IMR-90 (cell line): ENCODE measurements at regions not wholly inside any gene's neighbourhood (a gene's known extent, or its start where the extent isn't known, plus 50 kb on each side); places are given as distances from the start of the nearest gene placed in this dataset.

ENCODE experiments used
- CTCF ChIP-seq: conservative IDR thresholded peaks from 2 replicates; pipeline ENCODE4 v1.5.1; 2012; ENCODE audit warnings: mild to moderate bottlenecking, low read depth, low read length, improper control_type of control experiment
- SMC3 ChIP-seq: fragments of 150-350 bp; IDR thresholded peaks from 2 replicates; pipeline ENCODE4 v1.6.1; 2016; ENCODE audit warnings: low read depth, mild to moderate bottlenecking, antibody characterized with exemption, low read length, moderate library complexity

- TF ChIP-seq CTCF (no peak), SMC3 (no peak)
Observed at GRCh38 chr1:234858722-234859121, 248.7 kb upstream of the IRF2BP2 start.
